ENCODE measurements at regions not wholly inside any gene's neighbourhood (a gene's known extent, or its start where the extent isn't known, plus 50 kb on each side); places are given as distances from the start of the nearest gene placed in this dataset.
"Not testable (repeated sequence)": the region's sequence is repeated elsewhere in the genome, so short reads cannot be mapped to it uniquely, and the experiment has no call there.

DNA sequence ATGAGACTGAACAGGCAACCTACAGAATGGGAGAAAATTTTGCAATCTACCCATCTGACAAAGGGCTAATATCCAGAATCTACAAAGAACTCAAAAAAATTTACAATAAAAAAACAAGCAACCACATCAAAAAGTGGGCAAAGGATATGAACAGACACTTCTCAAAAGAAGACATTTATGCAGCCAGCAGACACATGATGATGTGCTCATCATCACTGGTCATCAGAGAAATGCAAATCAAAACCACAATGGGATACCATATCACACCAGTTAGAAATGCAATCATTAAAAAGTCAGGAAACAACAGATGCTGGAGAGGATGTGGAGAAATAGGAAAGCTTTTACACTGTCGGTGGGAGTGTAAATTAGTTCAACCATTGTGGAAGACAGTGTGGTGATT is 51.7 kb upstream of the PAXBP1 start:
- H3K9me3 ChIP-seq (ENCODE audit: insufficient read depth in 2 of 2, low read depth in 1 of 2, low read length in 1 of 2); H4K8ac ChIP-seq (ENCODE audit: extremely low read depth, insufficient read depth, low read length); H3K14ac ChIP-seq (ENCODE audit: insufficient read length); H4K5ac ChIP-seq (ENCODE audit: insufficient read length, low read depth, low read length); CTCF ChIA-PET (ENCODE audit: partially characterized antibody); H3K27me3 ChIP-seq (replicated peaks in 1 of 4; ENCODE audit: control insufficient read depth in 3 of 4, extremely low read depth in 1 of 4, insufficient read depth in 3 of 4, low read length in 3 of 4); H3K79me2 ChIP-seq (ENCODE audit: control insufficient read depth in 1 of 2, insufficient read depth in 2 of 2, low read length in 2 of 2); H3K23ac ChIP-seq (ENCODE audit: insufficient read length); H3K9ac ChIP-seq (replicated peaks in 1 of 4; ENCODE audit: extremely low read depth in 1 of 4, low read depth in 3 of 4, low read length in 3 of 4); H3K18ac ChIP-seq (ENCODE audit: extremely low read depth, low read length); H3K56ac ChIP-seq (replicated peaks; ENCODE audit: insufficient read length, low read depth, low read length); H3K4me2 ChIP-seq (ENCODE audit: insufficient read depth in 1 of 2, low read depth in 2 of 2, low read length in 2 of 2); H3K79me1 ChIP-seq (ENCODE audit: low read depth, low read length); H2AFZ ChIP-seq (ENCODE audit: low read length); H3K4me1 ChIP-seq (replicated peaks in 1 of 4; ENCODE audit: control insufficient read depth in 3 of 4, insufficient read depth in 4 of 4, low read length in 3 of 4); H2BK5ac ChIP-seq (ENCODE audit: low read depth, low read length); H3K23me2 ChIP-seq (ENCODE audit: low read depth, low read length); H2BK20ac ChIP-seq (ENCODE audit: low read length); DNase-seq (ENCODE audit: low read depth in 1 of 2, low spot score in 2 of 2); H3K4ac ChIP-seq (replicated peaks; ENCODE audit: insufficient read length, low read depth, low read length); POLR2A ChIA-PET (ENCODE audit: partially characterized antibody); H2BK120ac ChIP-seq (replicated peaks; ENCODE audit: low read depth, low read length); H3K27ac ChIP-seq (ENCODE audit: low read depth, low read length); H4K20me1 ChIP-seq (replicated peaks in 1 of 2; ENCODE audit: control insufficient read depth in 1 of 2, insufficient read depth in 2 of 2, low read length in 2 of 2); H2BK15ac ChIP-seq (ENCODE audit: low read length); H2AK5ac ChIP-seq (ENCODE audit: low read depth, low read length); H3K36me3 ChIP-seq (ENCODE audit: control insufficient read depth in 2 of 4, insufficient read depth in 4 of 4, low read length in 3 of 4); H3K4me3 ChIP-seq (ENCODE audit: extremely low read depth in 1 of 4, insufficient read depth in 2 of 4, low read depth in 3 of 4, low read length in 4 of 4); H4K91ac ChIP-seq (replicated peaks; ENCODE audit: insufficient read length, low read length); FAIRE-seq; H2BK12ac ChIP-seq (ENCODE audit: low read depth, low read length): not testable (repeated sequence)
- WGBS, 2 experiments (ENCODE audit: extremely low coverage in 1 of 2, insufficient coverage in 1 of 2, insufficient read length in 1 of 2, insufficient replicate concordance in 2 of 2, low coverage in 1 of 2, low lambda C conversion rate in 2 of 2, missing lambda C conversion rate in 1 of 2): 84% methylated on average over 1 of the region's 1 CpG; no CpG with 5 or more reads in 1 of the 2 experiments
